Naive B cell (primary cell): ENCODE measurements at regions not wholly inside any gene's neighbourhood (a gene's known extent, or its start where the extent isn't known, plus 50 kb on each side); places are given as distances from the start of the nearest gene placed in this dataset.
"Not testable (repeated sequence)": the region's sequence is repeated elsewhere in the genome, so short reads cannot be mapped to it uniquely, and the experiment has no call there.

Source experiments
- ATAC-seq, 2 donors: fragments of 150-1000 bp; cut with Tn5 transposase; 2 replicates each; pipeline ENCODE4 v1.10.0; 2021; ENCODE audit warnings: low read depth in 2 of 2, mild to moderate bottlenecking in 2 of 2, moderate library complexity in 2 of 2
- DNase-seq: peaks from one replicate; pipeline ENCODE4 v3.0.0; 2022
- H3K27ac Mint-ChIP-seq, 6 donors: one replicate each; pipeline ENCODE4 v1.8.0; 2020 to 2022; ENCODE audit warnings: mild to moderate bottlenecking in 6 of 6, mixed read lengths in 6 of 6, moderate library complexity in 5 of 6, inconsistent platforms in 2 of 6
- H3K27me3 Mint-ChIP-seq, 3 donors: one replicate each; pipeline ENCODE4 v1.8.0; 2021 to 2022; ENCODE audit warnings: mixed read lengths in 3 of 3, mild to moderate bottlenecking in 1 of 3
- H3K36me3 Mint-ChIP-seq, 2 donors: one replicate each; pipeline ENCODE4 v1.8.0; 2020 to 2022; ENCODE audit warnings: mixed read lengths in 2 of 2, inconsistent platforms in 1 of 2, mild to moderate bottlenecking in 1 of 2
- H3K4me1 Mint-ChIP-seq, 3 donors: one replicate each; pipeline ENCODE4 v1.8.0; 2020 to 2022; ENCODE audit warnings: mixed read lengths in 3 of 3, inconsistent platforms in 1 of 3, mild to moderate bottlenecking in 1 of 3, moderate library complexity in 1 of 3
- H3K4me3 Mint-ChIP-seq, 8 donors: one replicate each; pipeline ENCODE4 v1.8.0; 2020 to 2022; ENCODE audit warnings: mild to moderate bottlenecking in 8 of 8, mixed read lengths in 8 of 8, moderate library complexity in 8 of 8, inconsistent platforms in 2 of 8
- H3K9me3 Mint-ChIP-seq, 7 donors: one replicate each; pipeline ENCODE4 v1.8.0; 2020 to 2022; ENCODE audit warnings: mixed read lengths in 7 of 7, mild to moderate bottlenecking in 5 of 7, inconsistent platforms in 2 of 7, moderate library complexity in 1 of 7

DNA sequence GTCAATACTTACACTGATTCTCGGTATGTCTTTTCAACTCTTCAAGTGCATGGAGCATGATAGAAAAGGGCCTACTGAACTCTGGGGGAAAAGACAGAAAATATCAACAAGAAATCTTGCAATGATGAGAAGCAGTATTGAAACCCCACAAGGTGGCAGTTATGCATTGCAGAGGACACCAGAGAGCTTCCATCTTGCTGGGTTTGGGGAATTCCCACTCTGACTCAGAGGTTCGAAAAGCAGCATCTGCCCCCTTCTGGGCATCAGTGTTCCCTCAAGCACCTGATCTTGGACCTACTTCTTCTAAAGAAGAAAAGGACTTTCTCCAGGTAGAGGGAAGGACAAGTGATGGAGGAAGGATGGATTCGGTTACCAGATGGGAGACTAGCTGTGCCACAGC lies 147.5 kb upstream of the OSBPL11 start:
- ATAC-seq (peak in 1 of 2 donors; percentile 32), DNase-seq (peak; percentile 18)
- H3K4me1 Mint-ChIP-seq, H3K9me3 Mint-ChIP-seq, H3K27me3 Mint-ChIP-seq, H3K36me3 Mint-ChIP-seq, H3K4me3 Mint-ChIP-seq: not testable (repeated sequence)
- peak overlapping the region in 1 of 6 donors; percentile 33 for H3K27ac Mint-ChIP-seq

GRCh38 chr3:125757050-125757449 lies 161.8 kb upstream of the OSBPL11 start:
- H3K4me1 Mint-ChIP-seq, DNase-seq, ATAC-seq, H3K4me3 Mint-ChIP-seq, H3K36me3 Mint-ChIP-seq, H3K27ac Mint-ChIP-seq: not testable (repeated sequence)
- Mint-ChIP-seq H3K9me3 (peaks cover 0 to 13% (median 7%) of the 10 kb centered on the region in 7 donors), H3K27me3 (peaks cover 4 to 21% (median 9%) of the 10 kb centered on the region in 3 donors)

DNA sequence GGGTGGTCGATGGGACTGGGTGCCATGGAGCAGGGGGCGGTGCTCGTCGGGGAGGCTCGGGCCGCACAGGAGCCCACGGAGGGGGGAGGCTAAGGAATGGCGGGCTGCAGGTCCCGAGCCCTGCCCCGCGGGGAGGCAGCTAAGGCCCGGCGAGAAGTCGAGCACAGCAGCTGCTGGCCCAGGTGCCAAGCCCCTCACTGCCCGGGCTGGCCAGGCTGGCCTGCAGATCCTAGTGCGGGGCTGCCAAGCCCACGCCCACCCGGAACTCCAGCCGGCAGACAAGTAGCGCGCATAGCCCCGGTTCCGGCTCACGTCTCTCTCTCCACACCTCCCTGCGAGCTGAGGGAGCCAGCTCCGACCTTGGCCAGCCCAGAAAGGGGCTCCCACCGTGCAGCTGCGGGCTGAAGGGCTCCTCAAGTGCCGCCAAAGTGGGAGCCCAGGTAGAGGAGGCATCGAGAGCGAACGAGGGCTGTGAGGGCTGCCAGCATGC lies 163.4 kb upstream of the OSBPL11 start:
- H3K4me3 Mint-ChIP-seq, ATAC-seq, H3K4me1 Mint-ChIP-seq, H3K27ac Mint-ChIP-seq, H3K36me3 Mint-ChIP-seq, DNase-seq: not testable (repeated sequence)
- peaks cover 0 to 13% (median 7%) of the 10 kb centered on the region in 7 donors for H3K9me3 Mint-ChIP-seq
- peaks cover 9 to 32% (median 19%) of the 10 kb centered on the region in 3 donors for H3K27me3 Mint-ChIP-seq

- H3K4me3 Mint-ChIP-seq, H3K36me3 Mint-ChIP-seq, H3K9me3 Mint-ChIP-seq, DNase-seq, H3K27ac Mint-ChIP-seq, ATAC-seq: not testable (repeated sequence)
- Mint-ChIP-seq H3K27me3 (peaks cover 20 to 53% (median 42%) of the 10 kb centered on the region in 3 donors), H3K4me1 (peaks cover 0 to 15% (median 8%) of the 10 kb centered on the region in 3 donors)
These were observed 167.3 kb upstream of the OSBPL11 start for GRCh38 chr3:125762601-125763000.

- ATAC-seq, H3K9me3 Mint-ChIP-seq, H3K36me3 Mint-ChIP-seq: not testable (repeated sequence)
- peak; percentile 71 for DNase-seq
- Mint-ChIP-seq H3K27ac (peak overlapping the region in 2 of 6 donors; percentile 51 to 84), H3K4me3 (peak overlapping the region in 7 of 8 donors; percentile 81 to 92 (median 86)), H3K27me3 (peaks cover 16 to 39% (median 35%) of the 10 kb centered on the region in 3 donors), H3K4me1 (peaks cover 0 to 20% (median 11%) of the 10 kb centered on the region in 3 donors)
These were observed 171.1 kb upstream of the OSBPL11 start for GRCh38 chr3:125766285-125766826.

GRCh38 chr3:125766931-125767330 lies 171.6 kb upstream of the OSBPL11 start:
- DNase-seq (peak; percentile 54), ATAC-seq (peak; percentile 52 to 78)
- Mint-ChIP-seq H3K4me1 (peaks cover 0 to 20% (median 11%) of the 10 kb centered on the region in 3 donors), H3K4me3 (peak overlapping the region; percentile 78 to 92 (median 86)), H3K27ac (peak overlapping the region in 5 of 6 donors; percentile 66 to 90 (median 84)), H3K27me3 (peaks cover 16 to 35% (median 34%) of the 10 kb centered on the region in 3 donors)
- H3K9me3 Mint-ChIP-seq, H3K36me3 Mint-ChIP-seq: not testable (repeated sequence)

GRCh38 chr3:125767641-125768040 lies 172.3 kb upstream of the OSBPL11 start:
- DNase-seq (no peak), ATAC-seq (no peak)
- peaks cover 0 to 20% (median 11%) of the 10 kb centered on the region in 3 donors for H3K4me1 Mint-ChIP-seq
- H3K27me3 Mint-ChIP-seq: peaks cover 12 to 27% (median 27%) of the 10 kb centered on the region in 3 donors
- no peaks in the 10 kb centered on the region for H3K36me3 Mint-ChIP-seq
- peak overlapping the region in 3 of 6 donors; percentile 44 to 86 (median 84) for H3K27ac Mint-ChIP-seq
- H3K9me3 Mint-ChIP-seq: peaks cover 0 to 2% (median 0%) of the 10 kb centered on the region in 7 donors
- peak overlapping the region; percentile 78 to 92 (median 86) for H3K4me3 Mint-ChIP-seq

DNA sequence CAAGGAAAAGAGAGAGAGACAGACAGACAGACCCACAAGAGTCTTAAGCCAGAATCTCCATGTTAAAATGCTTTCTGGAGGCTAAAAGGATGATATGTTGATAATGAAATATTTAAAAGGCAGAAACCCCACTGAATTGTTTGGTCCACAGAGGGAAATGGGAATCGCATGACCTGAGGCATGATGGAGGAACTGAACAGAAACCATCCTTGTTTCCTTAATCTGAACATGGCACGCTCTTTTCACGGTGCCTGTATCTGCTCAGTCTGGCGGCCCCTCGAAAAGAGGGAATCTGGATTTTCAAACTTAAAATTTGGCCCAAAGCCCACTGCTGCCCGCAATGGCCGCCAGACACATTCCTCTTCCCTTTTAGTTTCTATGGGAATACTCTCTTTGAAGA lies 173.5 kb upstream of the OSBPL11 start:
- H3K36me3 Mint-ChIP-seq, ATAC-seq, H3K9me3 Mint-ChIP-seq, DNase-seq: not testable (repeated sequence)
- H3K4me3 Mint-ChIP-seq: peak overlapping the region in 2 of 8 donors; percentile 75 to 80
- H3K4me1 Mint-ChIP-seq: peaks cover 0 to 20% (median 11%) of the 10 kb centered on the region in 3 donors
- H3K27me3 Mint-ChIP-seq: peaks cover 12 to 22% (median 21%) of the 10 kb centered on the region in 3 donors
- peak overlapping the region in 1 of 6 donors; percentile 29 for H3K27ac Mint-ChIP-seq

DNA sequence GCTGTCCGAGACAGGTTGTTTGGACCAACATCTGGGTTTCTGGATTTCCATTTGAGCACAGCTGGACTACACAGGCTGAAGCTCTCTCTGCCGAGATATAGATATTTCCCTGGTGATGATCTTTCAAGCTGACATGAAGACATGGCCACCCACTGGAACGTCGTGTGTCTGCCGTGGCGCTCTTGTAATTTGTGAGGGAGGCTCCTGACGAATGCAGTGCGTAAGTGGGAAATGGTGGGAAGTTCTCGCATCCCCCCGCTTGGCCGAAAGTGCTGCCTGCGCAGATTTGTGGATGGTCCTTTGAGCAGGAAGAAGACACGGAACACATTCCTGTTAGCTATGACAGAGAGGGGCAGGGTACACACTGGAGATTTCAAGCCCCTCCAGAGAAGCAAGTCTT lies 176.2 kb upstream of the OSBPL11 start:
- H3K36me3 Mint-ChIP-seq, H3K27ac Mint-ChIP-seq, H3K9me3 Mint-ChIP-seq, ATAC-seq, DNase-seq, H3K27me3 Mint-ChIP-seq: not testable (repeated sequence)
- Mint-ChIP-seq H3K4me1 (peaks cover 0 to 13% (median 11%) of the 10 kb centered on the region in 3 donors), H3K4me3 (peak overlapping the region in 1 of 8 donors; percentile 30)

GRCh38 chr3:125774433-125775034 lies 179.2 kb upstream of the OSBPL11 start:
- not testable (repeated sequence) for H3K4me3 Mint-ChIP-seq, H3K27me3 Mint-ChIP-seq, H3K9me3 Mint-ChIP-seq, H3K36me3 Mint-ChIP-seq, DNase-seq, ATAC-seq, H3K4me1 Mint-ChIP-seq
- H3K27ac Mint-ChIP-seq: peak overlapping the region in 2 of 6 donors; percentile 9 to 57

DNA sequence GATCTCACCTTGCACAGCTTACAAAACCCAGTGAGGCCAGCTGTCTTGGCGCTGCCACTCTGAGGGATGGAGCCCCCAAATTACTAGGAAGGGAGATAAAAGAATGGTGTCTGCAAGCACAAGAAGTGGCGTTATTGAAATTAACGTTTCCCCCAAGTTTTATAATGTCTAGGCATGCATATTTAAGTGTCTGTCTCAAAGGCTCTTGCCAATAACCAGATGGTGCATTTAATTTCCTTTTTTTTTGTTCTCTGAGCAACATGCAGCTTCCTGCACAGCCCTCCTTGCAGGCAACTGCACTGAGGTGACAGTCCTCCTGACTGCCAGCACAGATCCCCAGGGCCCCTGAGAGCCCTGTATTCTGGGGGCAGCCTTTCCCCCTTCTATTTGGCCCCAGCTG lies 179.8 kb upstream of the OSBPL11 start:
- H3K27me3 Mint-ChIP-seq, H3K4me3 Mint-ChIP-seq, ATAC-seq, H3K9me3 Mint-ChIP-seq, H3K4me1 Mint-ChIP-seq, H3K36me3 Mint-ChIP-seq, H3K27ac Mint-ChIP-seq, DNase-seq: not testable (repeated sequence)

GRCh38 chr3:125775606-125776294 lies 180.5 kb upstream of the OSBPL11 start:
- not testable (repeated sequence) for H3K27ac Mint-ChIP-seq, H3K9me3 Mint-ChIP-seq, H3K36me3 Mint-ChIP-seq, H3K4me3 Mint-ChIP-seq, DNase-seq, H3K4me1 Mint-ChIP-seq, H3K27me3 Mint-ChIP-seq, ATAC-seq

DNA sequence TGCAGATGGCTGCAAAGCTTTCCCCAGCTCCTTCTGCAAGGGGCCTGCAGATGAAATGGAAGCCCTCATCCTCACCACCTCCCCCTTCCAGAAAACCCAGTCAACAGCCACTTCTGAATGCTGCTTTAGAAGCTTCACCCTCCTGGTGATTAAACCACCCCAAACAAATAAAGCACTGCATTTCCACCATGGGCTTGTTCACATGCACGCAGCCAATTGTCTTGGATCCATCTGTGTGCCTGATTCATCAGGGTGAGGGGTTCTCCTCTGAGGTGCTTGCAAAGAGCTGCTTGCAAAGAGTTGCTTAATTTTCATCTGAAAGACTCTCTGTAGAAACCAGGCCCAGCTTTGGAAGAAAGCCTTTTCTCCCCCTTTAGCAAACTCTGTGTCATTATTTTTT lies 184.0 kb upstream of the OSBPL11 start:
- not testable (repeated sequence) for ATAC-seq, H3K36me3 Mint-ChIP-seq, H3K9me3 Mint-ChIP-seq, DNase-seq, H3K4me1 Mint-ChIP-seq, H3K4me3 Mint-ChIP-seq
- H3K27ac Mint-ChIP-seq: peak overlapping the region in 1 of 6 donors; percentile 76
- peaks cover 0 to 14% (median 0%) of the 10 kb centered on the region in 3 donors for H3K27me3 Mint-ChIP-seq
